ENCODE measurements at regions not wholly inside any gene's neighbourhood (a gene's known extent, or its start where the extent isn't known, plus 50 kb on each side); places are given as distances from the start of the nearest gene placed in this dataset.

GRCh38 chr9:19651681-19652080 lies 137.2 kb downstream of the SLC24A2 start:
- Mint-ChIP-seq H3K27me3 (ENCODE audit: low read depth) (no peaks in the 10 kb centered on the region), H3K9me3 (no peaks in the 10 kb centered on the region), H3K36me3 (ENCODE audit: low read depth) (no peaks in the 10 kb centered on the region), H3K4me1 (peaks cover 3% of the 10 kb centered on the region), H3K4me3 (no peak overlapping the region), H3K27ac (no peak overlapping the region)
- TF ChIP-seq CTCF (IDR thresholded peaks at IDR 0.05; ENCODE audit: unreplicated experiment in 3 of 3) = no peak

GRCh38 chr9:19650312-19650711 lies 138.5 kb downstream of the SLC24A2 start:
- Mint-ChIP-seq H3K9me3 (no peaks in the 10 kb centered on the region), H3K4me3 (no peak overlapping the region), H3K27me3 (ENCODE audit: low read depth) (no peaks in the 10 kb centered on the region), H3K36me3 (ENCODE audit: low read depth) (no peaks in the 10 kb centered on the region), H3K27ac (no peak overlapping the region), H3K4me1 (peaks cover 3% of the 10 kb centered on the region)
- TF ChIP-seq CTCF (IDR thresholded peaks at IDR 0.05; ENCODE audit: unreplicated experiment in 3 of 3) = no peak

- Mint-ChIP-seq H3K36me3 (ENCODE audit: low read depth) (no peaks in the 10 kb centered on the region), H3K27me3 (ENCODE audit: low read depth) (no peaks in the 10 kb centered on the region), H3K4me3 (no peak overlapping the region), H3K27ac (no peak overlapping the region), H3K4me1 (peaks cover 3% of the 10 kb centered on the region), H3K9me3 (no peaks in the 10 kb centered on the region)
- TF ChIP-seq CTCF (IDR thresholded peaks at IDR 0.05; ENCODE audit: unreplicated experiment in 3 of 3) = no peak
These were observed 139.3 kb downstream of the SLC24A2 start for GRCh38 chr9:19649336-19650041.

GRCh38 chr9:19648672-19649071 lies 140.2 kb downstream of the SLC24A2 start:
- H3K27ac Mint-ChIP-seq = no peak overlapping the region

GRCh38 chr9:19643875-19644274 lies 145.0 kb downstream of the SLC24A2 start:
- TF ChIP-seq CTCF (IDR thresholded peaks at IDR 0.05; ENCODE audit: unreplicated experiment in 3 of 3) = no peak
- no peak overlapping the region for H3K4me3 Mint-ChIP-seq
- no peaks in the 10 kb centered on the region for H3K36me3 Mint-ChIP-seq (ENCODE audit: low read depth)
- H3K27me3 Mint-ChIP-seq (ENCODE audit: low read depth) = no peaks in the 10 kb centered on the region
- no peaks in the 10 kb centered on the region for H3K9me3 Mint-ChIP-seq
- H3K27ac Mint-ChIP-seq = no peak overlapping the region
- H3K4me1 Mint-ChIP-seq = no peaks in the 10 kb centered on the region

More at GRCh38 chr9:19648672-19649071, 140.2 kb downstream of the SLC24A2 start:
- Mint-ChIP-seq H3K4me1 (peaks cover 3% of the 10 kb centered on the region), H3K9me3 (no peaks in the 10 kb centered on the region), H3K4me3 (no peak overlapping the region), H3K27me3 (ENCODE audit: low read depth) (no peaks in the 10 kb centered on the region), H3K36me3 (ENCODE audit: low read depth) (no peaks in the 10 kb centered on the region)
- no peak for TF ChIP-seq CTCF (IDR thresholded peaks at IDR 0.05; ENCODE audit: unreplicated experiment in 3 of 3)

GRCh38 chr9:19642256-19642655 lies 146.6 kb downstream of the SLC24A2 start:
- no peak overlapping the region for H3K27ac Mint-ChIP-seq
- H3K36me3 Mint-ChIP-seq (ENCODE audit: low read depth) = no peaks in the 10 kb centered on the region
- no peaks in the 10 kb centered on the region for H3K9me3 Mint-ChIP-seq
- no peak for TF ChIP-seq CTCF (IDR thresholded peaks at IDR 0.05; ENCODE audit: unreplicated experiment in 3 of 3)
- H3K4me1 Mint-ChIP-seq = no peaks in the 10 kb centered on the region
- H3K4me3 Mint-ChIP-seq = no peak overlapping the region
- H3K27me3 Mint-ChIP-seq (ENCODE audit: low read depth) = no peaks in the 10 kb centered on the region

Data from nephron (organoid).